GM19463 (cell line): ENCODE measurements at regions not wholly inside any gene's neighbourhood (a gene's known extent, or its start where the extent isn't known, plus 50 kb on each side); places are given as distances from the start of the nearest gene placed in this dataset.
"Not testable (repeated sequence)": the region's sequence is repeated elsewhere in the genome, so short reads cannot be mapped to it uniquely, and the experiment has no call there.

Experiments used
- ATAC-seq: cut with Tn5 transposase; IDR thresholded peaks from one replicate; pipeline ENCODE4 v1.9.1; 2021; ENCODE audit warnings: mild to moderate bottlenecking, moderate library complexity; ENCODE audit not compliant: unreplicated experiment

DNA sequence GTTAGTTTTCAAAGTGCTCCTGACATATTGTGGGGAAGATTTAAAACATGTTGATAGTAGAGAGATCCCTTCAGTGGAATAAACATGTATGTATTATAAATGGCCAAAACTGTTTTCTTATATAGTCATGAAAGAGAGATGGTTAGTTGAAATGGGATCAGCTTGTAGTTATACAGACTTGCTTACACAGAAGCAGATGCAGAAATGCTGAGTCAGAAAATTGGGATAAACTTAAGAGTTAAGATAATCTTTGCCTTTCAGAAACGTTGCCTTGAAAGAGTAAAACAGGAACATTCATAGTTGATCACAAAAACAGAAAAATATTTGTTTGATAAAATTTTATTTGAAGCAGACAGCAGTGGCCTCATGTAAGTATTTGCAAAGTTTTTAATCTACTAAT lies 433.2 kb upstream of the BCHE start:
- no peak for ATAC-seq

DNA sequence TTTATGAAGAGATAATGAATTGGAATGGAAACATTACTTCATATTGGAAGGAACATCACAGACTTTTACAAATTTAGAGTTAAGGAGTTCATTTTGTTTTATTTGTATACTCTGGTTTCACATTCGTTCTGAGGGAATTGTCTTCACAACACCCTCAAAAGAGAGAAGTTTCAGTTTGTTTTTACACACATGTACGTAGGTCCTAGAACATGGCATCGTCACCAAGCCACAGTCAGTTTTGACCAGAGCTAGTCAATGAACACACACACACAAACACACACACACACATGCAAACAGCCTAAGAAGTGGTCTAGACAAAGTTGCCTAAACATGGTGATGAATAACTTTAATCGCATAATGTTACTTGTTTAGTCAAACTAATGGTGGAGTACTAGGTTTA lies 427.9 kb upstream of the BCHE start:
- no peak for ATAC-seq

DNA sequence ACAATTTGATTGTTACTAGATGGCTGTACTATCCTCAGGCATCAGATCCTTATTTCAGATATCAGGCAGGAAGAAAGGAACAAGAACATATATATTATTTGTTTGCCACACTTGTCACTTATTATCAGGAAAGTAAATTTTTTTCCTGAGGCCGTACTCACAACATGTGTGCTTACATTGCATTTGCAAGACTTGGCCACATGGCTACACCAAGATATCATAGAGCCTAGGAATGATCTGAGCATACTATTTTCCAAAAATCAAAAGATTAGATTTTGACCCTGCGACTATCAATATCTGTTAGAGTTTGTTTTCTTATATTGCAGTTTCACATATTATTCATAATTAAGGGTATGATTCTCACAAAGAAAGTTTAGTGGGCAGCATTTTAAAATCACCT lies 426.2 kb upstream of the BCHE start:
- no peak for ATAC-seq

DNA sequence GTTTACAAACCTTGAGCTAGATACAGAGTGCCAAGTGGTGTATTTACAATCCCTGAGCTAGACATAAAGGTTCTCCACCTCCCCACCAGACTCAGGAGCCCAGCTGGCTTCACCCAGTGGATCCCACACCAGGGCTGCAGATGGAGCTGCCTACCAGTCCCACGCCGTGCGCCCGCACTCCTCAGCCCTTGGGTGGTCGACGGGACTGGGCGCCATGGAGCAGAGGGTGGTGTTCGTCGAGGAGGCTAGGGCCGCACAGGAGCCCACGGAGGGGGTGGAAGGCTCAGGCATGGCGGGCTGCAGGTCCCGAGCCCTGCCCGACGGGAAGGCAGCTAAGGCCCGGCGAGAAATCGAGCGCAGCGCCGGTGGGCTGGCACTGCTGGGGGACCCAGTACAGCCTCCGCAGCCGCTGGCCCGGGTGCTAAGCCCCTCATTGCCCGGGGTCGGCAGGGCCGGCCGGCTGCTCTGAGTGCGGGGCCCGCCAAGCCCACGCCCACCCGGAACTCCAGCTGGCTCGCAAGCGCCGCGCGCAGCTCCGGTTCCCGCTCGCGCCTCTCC lies 421.1 kb upstream of the BCHE start:
- not testable (repeated sequence) for ATAC-seq

DNA sequence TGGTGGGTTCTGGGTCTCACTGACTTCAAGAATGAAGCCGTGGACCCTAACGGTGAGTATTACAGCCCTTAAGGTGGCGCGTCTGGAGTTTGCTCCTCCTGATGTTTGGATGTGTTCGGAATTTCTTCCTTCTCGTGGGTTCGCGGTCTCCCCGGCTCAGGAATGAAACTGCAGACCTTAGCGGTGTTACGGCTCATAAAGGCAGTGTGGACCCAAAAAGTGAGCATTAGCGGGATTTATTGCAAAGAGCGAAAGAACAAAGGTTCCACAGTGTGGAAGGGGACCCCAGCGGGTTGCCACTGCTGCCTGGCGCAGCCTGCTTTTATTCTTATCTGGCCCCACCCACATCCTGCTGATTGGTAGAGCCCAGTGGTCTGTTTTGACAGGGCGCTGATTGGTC lies 420.5 kb upstream of the BCHE start:
- no peak for ATAC-seq

DNA sequence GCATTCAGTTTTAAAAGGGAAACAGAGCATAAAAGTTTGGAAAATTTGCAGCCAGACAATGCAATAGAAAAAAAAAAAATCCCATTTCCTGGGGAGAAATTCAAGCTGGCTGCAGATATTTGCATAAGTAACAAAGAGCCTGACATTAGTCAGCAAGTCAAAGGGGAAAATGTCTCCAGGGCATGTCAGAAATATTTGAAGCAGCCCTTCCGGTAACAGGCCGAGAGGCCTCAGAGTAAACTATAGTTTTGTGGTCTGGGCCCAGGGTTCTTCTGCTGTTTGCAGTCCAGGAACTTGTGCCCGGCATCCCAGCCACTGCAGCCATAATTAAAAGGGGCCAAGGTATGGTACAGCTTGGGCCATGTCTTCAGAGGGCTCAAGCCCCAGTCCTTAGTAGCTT lies 411.6 kb upstream of the BCHE start:
- no peak for ATAC-seq

DNA sequence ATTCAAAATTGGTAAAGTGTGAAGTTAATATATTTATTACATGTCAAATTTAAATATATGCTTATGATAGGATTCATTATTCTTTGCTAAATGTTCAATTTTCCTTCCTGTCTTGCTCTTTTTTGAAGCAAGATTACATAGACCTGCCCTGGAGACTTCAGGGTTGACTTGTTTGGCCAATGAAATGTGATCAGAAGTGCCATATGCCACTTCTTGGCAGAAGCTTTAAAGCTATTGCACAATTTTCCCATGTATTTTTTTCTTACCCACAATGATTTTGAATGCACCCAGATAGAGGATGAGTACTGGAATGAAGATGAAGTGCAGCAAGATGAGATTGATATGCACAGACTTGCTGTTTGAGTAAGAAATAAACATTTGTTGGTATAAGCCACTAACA lies 406.3 kb upstream of the BCHE start:
- no peak for ATAC-seq

DNA sequence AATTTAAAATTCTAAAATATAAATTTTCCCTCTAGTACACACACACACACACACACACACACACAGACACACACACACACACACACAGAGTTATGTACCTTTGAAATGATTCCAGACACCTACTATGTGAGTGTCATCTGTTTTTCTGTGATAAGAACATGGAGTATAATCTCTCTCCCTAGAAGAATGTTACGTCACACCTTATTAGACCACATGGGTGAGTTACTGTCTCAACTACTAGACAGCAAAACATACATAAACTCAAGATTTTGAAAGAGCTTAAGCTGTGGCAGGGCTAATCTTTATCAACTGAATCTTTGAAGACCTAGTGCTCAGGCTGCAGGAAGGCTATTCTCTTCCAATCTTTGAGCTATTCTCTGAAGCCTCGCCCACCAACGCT lies 385.9 kb upstream of the BCHE start:
- no peak for ATAC-seq

DNA sequence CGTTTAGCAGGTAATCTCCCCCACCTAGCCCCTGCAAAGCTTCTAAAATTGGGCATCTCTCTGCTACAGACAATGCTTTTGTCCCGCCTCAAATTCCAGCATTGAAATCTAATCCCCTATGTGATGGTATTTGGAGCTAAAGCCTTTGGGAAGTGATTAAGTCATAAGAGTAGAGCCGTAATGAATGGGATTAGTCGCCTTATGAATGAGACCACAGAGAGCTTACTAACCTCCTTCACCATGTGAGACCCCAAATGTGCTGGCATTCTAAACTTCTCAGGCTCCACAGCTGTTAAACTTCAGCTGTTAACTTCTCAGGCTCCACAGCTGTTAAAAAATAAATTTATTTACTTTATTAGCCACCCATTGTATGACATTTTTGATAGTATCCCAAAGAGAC lies 374.2 kb upstream of the BCHE start:
- no peak for ATAC-seq

DNA sequence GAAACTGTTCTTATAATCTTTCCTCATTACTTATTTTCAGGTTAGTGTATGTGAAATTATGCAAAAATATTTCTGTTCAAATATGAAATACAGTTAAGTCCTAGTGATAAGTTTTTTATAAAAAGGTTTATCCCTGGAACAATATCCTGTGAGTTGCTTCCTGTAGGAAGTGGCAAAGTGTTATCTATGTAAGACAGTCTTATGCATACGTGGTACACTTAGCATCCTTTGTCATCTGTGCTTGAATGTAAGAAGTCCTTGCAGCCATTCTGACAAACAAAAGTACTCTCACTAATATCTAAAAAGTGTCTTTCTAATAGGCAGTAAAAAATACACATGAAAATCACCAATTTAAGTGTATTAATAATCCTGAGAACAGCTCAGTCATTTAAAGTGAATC lies 372.5 kb upstream of the BCHE start:
- no peak for ATAC-seq

DNA sequence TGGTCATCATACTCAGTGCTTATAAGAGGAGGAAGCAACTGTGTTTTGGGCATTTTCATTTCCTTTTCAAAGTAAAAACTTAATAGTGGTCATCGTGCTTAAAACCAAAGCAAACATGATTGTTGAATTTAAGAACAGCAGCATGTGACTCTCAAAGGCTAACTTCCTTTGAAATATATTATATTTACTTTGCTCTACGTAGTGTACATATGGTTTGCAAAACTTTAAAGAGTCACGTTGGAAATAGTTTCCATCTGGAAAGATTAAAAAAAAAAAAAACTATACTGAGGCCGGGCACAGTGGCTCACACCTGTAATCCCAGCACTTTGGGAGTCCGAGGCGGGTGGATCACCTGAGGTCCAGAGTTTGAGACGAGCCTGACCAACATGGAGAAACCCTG lies 367.9 kb upstream of the BCHE start:
- no peak for ATAC-seq

DNA sequence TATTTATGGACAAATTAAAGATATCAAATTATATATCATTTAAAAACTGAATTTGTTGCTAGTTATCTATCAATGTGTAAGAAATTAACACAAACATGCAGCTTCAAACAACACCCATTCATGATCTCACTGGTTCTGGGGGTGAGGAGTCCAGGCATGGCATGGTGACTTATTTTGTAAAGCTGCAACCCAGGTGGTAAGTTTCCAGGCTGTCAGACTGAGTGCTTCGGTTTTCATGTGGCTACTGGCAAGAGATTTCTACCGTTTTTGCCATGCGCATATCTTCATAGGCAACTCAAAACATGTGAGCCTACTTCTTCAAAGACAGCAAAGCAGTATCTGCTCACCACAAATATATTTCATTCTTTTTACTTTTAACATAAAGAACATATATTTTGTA lies 364.3 kb upstream of the BCHE start:
- no peak for ATAC-seq

DNA sequence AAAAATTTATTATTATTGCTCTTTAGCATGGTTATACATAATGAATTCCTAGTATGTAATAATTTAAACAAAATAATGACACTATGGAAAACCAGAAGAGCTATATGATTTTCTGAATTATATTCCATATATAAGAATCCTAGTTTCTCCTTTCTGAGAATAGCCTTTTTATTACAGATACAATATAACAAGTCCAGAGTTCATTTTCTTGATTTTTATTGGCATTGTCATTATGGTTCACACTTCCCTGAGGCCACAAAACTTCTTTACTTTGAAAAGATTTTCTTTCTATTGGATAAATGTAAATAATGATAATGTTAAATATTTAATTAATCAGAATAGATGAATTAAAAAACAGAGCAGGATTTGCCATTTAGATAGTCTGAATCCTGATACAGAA lies 362.3 kb upstream of the BCHE start:
- ATAC-seq = no peak

DNA sequence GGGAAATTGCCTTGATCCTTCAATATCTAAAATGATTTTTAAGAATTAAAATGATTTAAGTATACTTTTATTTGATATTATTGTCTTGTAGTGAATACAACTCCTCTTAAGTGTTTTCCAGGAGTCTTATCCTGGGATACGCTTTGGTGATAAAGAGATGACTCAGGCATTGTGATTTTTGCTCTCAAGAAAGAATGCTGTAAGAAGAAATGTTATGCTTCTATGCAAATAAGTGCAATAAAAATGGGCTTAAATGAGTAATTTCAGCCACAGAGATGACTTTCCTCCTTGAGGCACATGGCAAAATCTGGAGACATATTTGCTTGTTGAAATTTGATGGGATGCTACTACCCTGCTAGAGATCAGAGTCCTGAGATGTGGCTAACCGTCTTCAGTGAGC lies 358.6 kb upstream of the BCHE start:
- no peak for ATAC-seq

DNA sequence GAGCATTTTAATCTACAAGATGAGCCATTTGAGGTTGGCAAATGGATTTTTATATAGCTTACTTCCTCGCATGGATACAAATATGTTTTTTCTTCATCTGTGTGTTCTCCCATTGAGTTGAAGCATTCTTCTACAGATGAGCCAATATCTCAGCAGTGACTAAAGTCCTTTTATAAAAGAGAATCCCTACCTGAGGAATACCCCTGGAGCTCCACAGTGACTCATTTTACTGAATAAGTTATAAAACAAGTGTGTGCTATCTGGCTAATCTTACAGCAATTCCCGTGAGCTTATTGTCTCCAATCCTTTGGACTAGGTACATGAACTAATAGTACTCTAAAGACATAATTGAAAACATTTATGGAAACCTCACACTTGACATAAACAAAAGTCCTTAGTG lies 354.2 kb upstream of the BCHE start:
- ATAC-seq = no peak

DNA sequence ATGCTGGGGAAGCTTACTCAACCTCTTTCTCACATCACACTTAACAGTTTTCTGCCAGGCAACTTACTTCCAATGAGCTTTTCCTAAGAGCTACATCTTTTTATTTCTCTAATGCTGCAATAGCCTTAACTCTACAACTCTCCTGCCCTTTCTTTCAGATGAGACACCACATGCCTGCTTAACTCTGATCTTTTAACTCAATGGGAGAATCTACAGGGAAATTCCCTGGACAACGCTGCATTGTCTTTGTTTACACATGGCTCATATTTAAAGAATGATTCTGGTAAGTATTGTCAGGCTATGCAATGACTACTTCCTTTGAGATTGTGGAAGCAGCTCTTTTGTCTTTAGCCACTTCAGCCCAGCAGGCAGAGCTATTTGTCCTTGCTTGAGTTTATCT lies 353.1 kb upstream of the BCHE start:
- no peak for ATAC-seq

DNA sequence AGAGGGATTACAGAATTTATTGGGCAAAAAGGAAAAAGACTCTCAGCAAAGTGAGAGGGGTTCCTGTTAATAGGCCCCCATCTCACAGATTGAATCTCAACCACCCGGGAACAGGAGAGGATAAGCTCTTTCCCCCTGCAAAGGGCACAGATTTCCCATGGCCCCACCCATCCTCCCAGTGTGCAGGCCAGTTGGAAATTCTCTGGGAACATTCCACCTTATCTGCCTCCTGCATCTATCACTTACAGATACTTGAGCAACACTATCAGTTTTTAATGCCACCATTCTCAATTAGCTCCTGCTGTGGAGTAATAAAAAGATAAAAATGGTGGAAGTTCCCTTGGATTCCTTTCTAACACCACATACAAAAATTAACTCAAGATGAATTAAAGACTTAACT lies 350.0 kb upstream of the BCHE start:
- no peak for ATAC-seq

DNA sequence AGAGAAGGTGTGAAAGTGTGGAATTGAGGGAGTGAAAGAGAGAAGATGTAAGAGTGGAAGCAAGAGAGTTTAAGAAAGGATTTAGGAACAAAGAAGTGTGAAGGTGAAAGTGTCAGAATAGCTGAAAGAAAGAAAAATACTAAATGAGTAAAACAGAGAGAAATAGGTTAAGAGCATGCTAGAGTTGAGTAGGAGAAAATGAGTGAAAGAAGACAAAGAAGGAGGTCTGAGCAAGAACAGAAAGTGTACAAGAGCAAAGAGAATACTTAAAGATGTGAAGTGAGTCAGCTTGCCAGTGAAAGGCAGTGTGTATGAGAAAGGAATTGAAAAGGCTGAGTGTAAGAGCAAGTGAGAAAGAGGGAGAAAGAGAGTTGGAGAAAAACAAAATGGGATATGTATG lies 348.8 kb upstream of the BCHE start:
- ATAC-seq = no peak

DNA sequence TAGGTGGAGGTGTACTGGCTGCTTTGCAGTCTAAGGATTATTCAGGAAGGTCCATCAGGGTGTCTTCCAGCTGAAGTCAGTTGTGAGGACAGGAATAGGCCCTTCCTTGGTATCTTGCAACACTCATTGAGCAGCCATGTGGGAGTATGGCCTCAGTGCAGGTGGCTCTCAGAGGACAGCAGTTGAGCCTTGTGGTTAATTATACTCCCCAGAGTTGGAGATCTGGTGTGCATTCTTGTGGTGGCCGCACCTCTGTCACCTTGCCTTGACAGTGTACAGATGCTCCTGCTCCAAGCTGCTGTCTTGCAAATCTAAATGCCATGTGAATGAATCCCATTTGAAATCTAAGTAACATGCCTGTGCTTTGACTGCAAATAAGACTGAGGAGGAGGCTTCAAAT lies 339.9 kb upstream of the BCHE start:
- ATAC-seq = no peak

DNA sequence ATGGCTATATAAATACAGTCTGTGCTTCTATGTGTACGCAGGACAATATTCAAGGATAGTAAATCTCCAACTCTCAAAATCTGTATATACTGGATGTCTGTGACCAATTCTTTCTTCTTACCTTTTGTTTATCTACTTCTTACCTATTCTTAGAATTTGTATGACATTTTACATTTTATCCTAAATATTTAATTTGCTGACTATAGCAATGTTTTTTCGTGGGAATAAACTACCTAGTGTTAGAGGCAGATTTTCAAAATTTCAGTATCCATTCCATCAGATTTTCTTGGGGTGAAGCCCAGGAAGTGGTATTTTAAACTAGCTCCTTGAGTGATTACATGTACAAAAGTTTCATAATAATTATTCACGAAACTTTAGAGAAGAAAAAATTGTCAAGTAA lies 334.5 kb upstream of the BCHE start:
- no peak for ATAC-seq

DNA sequence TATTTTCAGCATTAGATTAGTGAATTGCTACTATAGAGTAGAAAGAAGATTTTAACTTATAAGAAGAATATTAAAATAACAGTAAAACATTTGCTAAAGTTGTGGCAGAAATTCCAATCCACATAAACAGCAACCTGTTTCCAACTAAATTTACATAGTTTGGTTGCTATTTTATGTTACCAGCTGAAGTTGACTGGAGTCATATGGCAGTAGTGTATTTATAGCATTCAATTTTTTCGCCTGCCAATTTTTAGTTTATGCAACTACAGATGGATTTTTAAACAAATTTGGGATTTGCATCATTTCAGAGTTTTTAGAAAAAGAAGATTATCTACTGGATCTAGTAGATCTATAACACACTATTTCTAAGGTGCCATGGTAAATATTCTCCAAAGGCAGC lies 332.5 kb upstream of the BCHE start:
- no peak for ATAC-seq

DNA sequence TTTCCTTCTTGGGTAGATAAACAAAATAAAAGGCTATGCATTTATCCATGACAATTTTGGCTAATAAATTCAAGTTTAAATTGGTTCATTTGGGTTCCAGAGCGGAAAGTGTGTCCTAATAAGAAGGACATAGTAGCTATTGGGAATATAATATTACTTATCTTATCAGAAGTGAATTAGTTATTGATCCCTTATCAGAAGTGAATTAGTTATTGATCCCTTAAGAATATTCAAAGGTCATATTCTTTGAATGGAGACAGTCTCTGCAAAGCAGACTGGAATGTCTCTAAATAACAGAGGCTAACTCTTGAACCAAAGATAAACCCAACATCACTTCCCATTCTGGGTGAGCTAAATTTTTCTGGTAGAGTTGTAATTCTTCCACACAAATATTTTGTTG lies 290.7 kb upstream of the BCHE start:
- no peak for ATAC-seq

DNA sequence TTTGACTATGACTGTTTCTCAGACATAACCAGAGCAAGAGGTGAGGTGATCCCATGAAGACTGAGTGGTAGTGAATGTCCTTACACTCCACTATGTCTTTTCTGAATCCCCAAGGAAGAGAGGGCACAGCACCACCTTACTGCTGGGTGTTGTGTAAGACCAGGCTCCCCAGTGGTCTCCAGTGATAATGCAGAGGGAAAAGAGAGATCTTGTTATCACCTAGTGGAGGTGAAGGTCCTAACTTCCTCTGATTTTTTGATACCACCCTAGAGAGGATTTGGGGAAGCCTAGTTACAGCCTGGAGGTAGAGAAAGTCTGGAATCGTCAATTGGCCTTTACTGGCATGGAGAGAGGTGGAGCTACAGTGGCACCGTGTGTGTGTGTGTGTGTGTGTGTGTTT lies 288.0 kb upstream of the BCHE start:
- no peak for ATAC-seq

DNA sequence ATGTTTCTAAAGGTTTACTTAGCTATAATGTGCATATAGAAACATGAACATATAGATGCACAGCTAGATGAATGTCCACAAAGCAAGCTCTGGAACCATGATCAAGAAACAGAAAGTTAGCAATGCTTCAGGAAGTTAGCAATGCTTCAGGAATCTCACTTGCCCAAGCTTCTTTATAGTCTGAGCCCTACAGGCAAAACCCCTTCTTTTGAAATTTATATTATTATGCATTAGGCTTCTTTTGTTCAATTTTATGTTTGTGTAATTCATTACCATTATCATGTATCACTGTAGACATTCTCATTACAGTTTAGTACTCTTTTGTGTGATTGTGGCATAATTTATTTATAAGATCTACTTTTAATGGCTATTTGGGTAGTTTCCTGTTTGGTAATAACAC lies 286.4 kb upstream of the BCHE start:
- ATAC-seq = no peak
